GM21447 (cell line): ENCODE measurements at regions not wholly inside any gene's neighbourhood (a gene's known extent, or its start where the extent isn't known, plus 50 kb on each side); places are given as distances from the start of the nearest gene placed in this dataset.

Experiments used
- ATAC-seq: cut with Tn5 transposase; IDR thresholded peaks from one replicate; pipeline ENCODE4 v1.9.1; 2021; ENCODE audit not compliant: unreplicated experiment

GRCh38 chr6:91114123-91114708, 527.3 kb upstream of the MAP3K7 start:
- no peak for ATAC-seq

- no peak for ATAC-seq
These were observed 519.2 kb upstream of the MAP3K7 start for GRCh38 chr6:91106083-91106482.

GRCh38 chr6:91105532-91105931, 518.7 kb upstream of the MAP3K7 start:
- ATAC-seq = no peak

GRCh38 chr6:91099479-91099878, 512.6 kb upstream of the MAP3K7 start:
- ATAC-seq = no peak

GRCh38 chr6:91098006-91098405, 511.1 kb upstream of the MAP3K7 start:
- ATAC-seq = no peak

GRCh38 chr6:91097364-91097763, 510.5 kb upstream of the MAP3K7 start:
- no peak for ATAC-seq

- no peak for ATAC-seq
These were observed 508.1 kb upstream of the MAP3K7 start for GRCh38 chr6:91094806-91095475.

GRCh38 chr6:91094341-91094740, 507.5 kb upstream of the MAP3K7 start:
- ATAC-seq = no peak

- ATAC-seq = no peak
These were observed 502.1 kb upstream of the MAP3K7 start for GRCh38 chr6:91088976-91089375.

- no peak for ATAC-seq
These were observed 501.6 kb upstream of the MAP3K7 start for GRCh38 chr6:91088515-91088914.

GRCh38 chr6:91087908-91088307, 501.0 kb upstream of the MAP3K7 start:
- ATAC-seq = no peak

- no peak for ATAC-seq
These were observed 496.3 kb upstream of the MAP3K7 start for GRCh38 chr6:91083211-91083610.

- ATAC-seq = no peak
These were observed 495.5 kb upstream of the MAP3K7 start for GRCh38 chr6:91082311-91082832.

GRCh38 chr6:91081452-91082067, 494.7 kb upstream of the MAP3K7 start:
- ATAC-seq = no peak

GRCh38 chr6:91080871-91081270, 494.0 kb upstream of the MAP3K7 start:
- no peak for ATAC-seq

GRCh38 chr6:91079969-91080368, 493.1 kb upstream of the MAP3K7 start:
- ATAC-seq = no peak

- no peak for ATAC-seq
These were observed 488.5 kb upstream of the MAP3K7 start for GRCh38 chr6:91075244-91075976.

GRCh38 chr6:91063362-91063761, 476.5 kb upstream of the MAP3K7 start:
- no peak for ATAC-seq

- ATAC-seq = no peak
These were observed 470.8 kb upstream of the MAP3K7 start for GRCh38 chr6:91057689-91058088.

- no peak for ATAC-seq
These were observed 469.1 kb upstream of the MAP3K7 start for GRCh38 chr6:91055959-91056358.
